ENCODE measurements at regions not wholly inside any gene's neighbourhood (a gene's known extent, or its start where the extent isn't known, plus 50 kb on each side); places are given as distances from the start of the nearest gene placed in this dataset.

GRCh38 chr21:16133248-16133647 is 403.5 kb downstream of the USP25 start:
- no peak for DNase-seq
- TF ChIP-seq CTCF (IDR thresholded peaks at IDR 0.05) = no peak
- intact Hi-C loops (cut with DNase I, micrococcal nuclease) = no loop called here
- ATAC-seq = no peak
- H3K4me3 ChIP-seq = no peak overlapping the region
- peaks cover 3% of the 10 kb centered on the region for H3K9me3 ChIP-seq
- H3K4me1 ChIP-seq (ENCODE audit: low read depth) = no peaks in the 10 kb centered on the region
- H3K36me3 ChIP-seq (ENCODE audit: low read depth) = no peaks in the 10 kb centered on the region

GRCh38 chr21:16134134-16134533 is 404.4 kb downstream of the USP25 start:
- ATAC-seq = no peak
- H3K36me3 ChIP-seq (ENCODE audit: low read depth) = no peaks in the 10 kb centered on the region
- DNase-seq = no peak
- no peak for TF ChIP-seq CTCF (IDR thresholded peaks at IDR 0.05)
- H3K4me3 ChIP-seq = no peak overlapping the region
- H3K4me1 ChIP-seq (ENCODE audit: low read depth) = no peaks in the 10 kb centered on the region
- peaks cover 3% of the 10 kb centered on the region for H3K9me3 ChIP-seq
- intact Hi-C loops (cut with DNase I, micrococcal nuclease) = no loop called here

- ATAC-seq (no peak), DNase-seq (no peak)
- no peaks in the 10 kb centered on the region for H3K36me3 ChIP-seq (ENCODE audit: low read depth)
- H3K4me3 ChIP-seq = no peak overlapping the region
- no peak for TF ChIP-seq CTCF (IDR thresholded peaks at IDR 0.05)
- no peaks in the 10 kb centered on the region for H3K4me1 ChIP-seq (ENCODE audit: low read depth)
- intact Hi-C loops (cut with DNase I, micrococcal nuclease) = no loop called here
- no peaks in the 10 kb centered on the region for H3K9me3 ChIP-seq
Observed at GRCh38 chr21:16137106-16137505, 407.3 kb downstream of the USP25 start.

GRCh38 chr21:16145052-16145451 is 415.3 kb downstream of the USP25 start:
- Histone ChIP-seq H3K4me3 (no peak overlapping the region), H3K9me3 (no peaks in the 10 kb centered on the region), H3K4me1 (ENCODE audit: low read depth) (no peaks in the 10 kb centered on the region), H3K36me3 (ENCODE audit: low read depth) (no peaks in the 10 kb centered on the region)
- DNase-seq (no peak), ATAC-seq (no peak)
- intact Hi-C loops (cut with DNase I, micrococcal nuclease) = no loop called here
- no peak for TF ChIP-seq CTCF (IDR thresholded peaks at IDR 0.05)

GRCh38 chr21:16145479-16145878 is 415.7 kb downstream of the USP25 start:
- intact Hi-C loops (cut with DNase I, micrococcal nuclease) = no loop called here
- Histone ChIP-seq H3K36me3 (ENCODE audit: low read depth) (no peaks in the 10 kb centered on the region), H3K4me3 (no peak overlapping the region), H3K4me1 (ENCODE audit: low read depth) (no peaks in the 10 kb centered on the region), H3K9me3 (no peaks in the 10 kb centered on the region)
- DNase-seq = no peak
- no peak for ATAC-seq
- no peak for TF ChIP-seq CTCF (IDR thresholded peaks at IDR 0.05)

GRCh38 chr21:16154321-16154720 is 424.5 kb downstream of the USP25 start:
- Histone ChIP-seq H3K4me3 (no peak overlapping the region), H3K36me3 (ENCODE audit: low read depth) (no peaks in the 10 kb centered on the region), H3K9me3 (no peaks in the 10 kb centered on the region), H3K4me1 (ENCODE audit: low read depth) (no peaks in the 10 kb centered on the region)
- no peak for DNase-seq
- intact Hi-C loops (cut with DNase I, micrococcal nuclease) = no loop called here
- no peak for TF ChIP-seq CTCF (IDR thresholded peaks at IDR 0.05)
- no peak for ATAC-seq

Data from mucosa of descending colon (tissue), 3 donors.